ENCODE measurements at regions not wholly inside any gene's neighbourhood (a gene's known extent, or its start where the extent isn't known, plus 50 kb on each side); places are given as distances from the start of the nearest gene placed in this dataset.

DNA sequence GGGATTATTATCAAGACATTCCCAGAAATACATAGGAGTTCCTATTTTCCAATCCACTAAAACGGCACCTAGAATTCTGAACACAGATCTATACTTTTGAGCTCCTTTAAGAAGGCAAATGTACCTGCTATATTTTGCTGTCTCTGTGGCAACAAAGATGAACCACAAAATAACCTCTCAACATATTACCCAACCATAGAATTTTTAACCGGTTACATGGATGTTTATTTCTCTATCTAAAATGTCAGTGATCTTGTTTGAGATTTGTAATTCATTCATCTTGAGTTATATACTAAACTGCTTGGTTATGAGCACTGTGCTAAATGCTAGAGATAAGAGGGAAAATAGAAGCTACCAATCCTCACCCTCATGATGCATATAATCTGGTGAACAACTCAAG, 117.5 kb upstream of the HMGCLL1 start:
- H3K4me2 ChIP-seq (ENCODE audit: unreplicated experiment) = no peak overlapping the region
- WGBS, 2 experiments (ENCODE audit: low coverage in 1 of 2, low lambda C conversion rate in 2 of 2, missing lambda C conversion rate in 2 of 2) = 84 to 95% methylated on average over 2 of the region's 2 CpGs
- no peaks in the 10 kb centered on the region for H3K27me3 ChIP-seq (replicated peaks; ENCODE audit: insufficient read depth)

DNA sequence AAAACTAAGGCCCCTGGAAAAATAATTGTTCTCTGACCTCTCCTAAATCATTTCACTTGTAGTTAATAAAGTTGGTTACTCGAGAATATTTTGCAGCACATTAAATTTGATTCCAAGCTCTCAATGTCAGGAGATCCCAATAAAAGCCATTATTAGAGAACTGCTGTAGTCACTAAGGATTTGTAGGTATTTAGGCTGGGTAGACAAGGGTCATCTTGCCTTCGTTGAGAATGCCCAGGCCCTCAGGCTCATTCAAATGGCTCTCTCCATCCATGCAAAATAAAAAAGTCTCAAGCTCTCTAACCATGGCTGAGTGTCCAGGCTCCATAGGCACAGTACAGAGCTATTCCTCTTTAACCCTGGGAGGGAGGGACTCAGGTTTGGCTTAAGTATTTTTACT, 117.0 kb upstream of the HMGCLL1 start:
- Histone ChIP-seq H3K4me3 (no peak overlapping the region), H3K4me2 (ENCODE audit: unreplicated experiment) (no peak overlapping the region), H3K27me3 (replicated peaks; ENCODE audit: insufficient read depth) (no peaks in the 10 kb centered on the region), H3F3A (ENCODE audit: insufficient read depth) (no peaks in the 10 kb centered on the region), H3K36me3 (ENCODE audit: low read depth) (no peaks in the 10 kb centered on the region), H3K9me2 (ENCODE audit: insufficient read depth) (no peaks in the 10 kb centered on the region), H3K79me2 (ENCODE audit: insufficient read depth) (no peaks in the 10 kb centered on the region), H3K9ac (no peak overlapping the region), H3K9me3 (ENCODE audit: low read depth) (no peaks in the 10 kb centered on the region), H2AFZ (no peak overlapping the region), H4K20me1 (ENCODE audit: insufficient read depth) (no peaks in the 10 kb centered on the region), H3K4me1 (ENCODE audit: insufficient read depth) (no peaks in the 10 kb centered on the region), H3K27ac (no peak overlapping the region)
- no peak for TF ChIP-seq EZH2 (IDR thresholded peaks at IDR 0.05; ENCODE audit: insufficient read depth, poor library complexity, severe bottlenecking)
- TF ChIP-seq EZH2phosphoT487 (IDR thresholded peaks at IDR 0.05; ENCODE audit: insufficient read depth, low read depth) = no peak
- WGBS, 2 experiments (ENCODE audit: low coverage in 1 of 2, low lambda C conversion rate in 2 of 2, missing lambda C conversion rate in 2 of 2) = 31 to 52% methylated on average over 2 of the region's 2 CpGs
- in situ Hi-C loops (cut with MboI) = no loop called here
- DNase-seq = no peak

More for the DNA sequence above, 117.5 kb upstream of the HMGCLL1 start:
- Histone ChIP-seq H3K27ac (no peak overlapping the region), H3K79me2 (ENCODE audit: insufficient read depth) (no peaks in the 10 kb centered on the region), H3K4me3 (no peak overlapping the region), H4K20me1 (ENCODE audit: insufficient read depth) (no peaks in the 10 kb centered on the region), H3K4me1 (ENCODE audit: insufficient read depth) (no peaks in the 10 kb centered on the region), H3K36me3 (ENCODE audit: low read depth) (no peaks in the 10 kb centered on the region), H3K9me2 (ENCODE audit: insufficient read depth) (no peaks in the 10 kb centered on the region), H3K9ac (no peak overlapping the region), H3K9me3 (ENCODE audit: low read depth) (no peaks in the 10 kb centered on the region), H3F3A (ENCODE audit: insufficient read depth) (no peaks in the 10 kb centered on the region), H2AFZ (no peak overlapping the region)
- in situ Hi-C loops (cut with MboI) = no loop called here
- DNase-seq = no peak
- TF ChIP-seq EZH2 (IDR thresholded peaks at IDR 0.05; ENCODE audit: insufficient read depth, poor library complexity, severe bottlenecking) = no peak
- no peak for TF ChIP-seq EZH2phosphoT487 (IDR thresholded peaks at IDR 0.05; ENCODE audit: insufficient read depth, low read depth)

DNA sequence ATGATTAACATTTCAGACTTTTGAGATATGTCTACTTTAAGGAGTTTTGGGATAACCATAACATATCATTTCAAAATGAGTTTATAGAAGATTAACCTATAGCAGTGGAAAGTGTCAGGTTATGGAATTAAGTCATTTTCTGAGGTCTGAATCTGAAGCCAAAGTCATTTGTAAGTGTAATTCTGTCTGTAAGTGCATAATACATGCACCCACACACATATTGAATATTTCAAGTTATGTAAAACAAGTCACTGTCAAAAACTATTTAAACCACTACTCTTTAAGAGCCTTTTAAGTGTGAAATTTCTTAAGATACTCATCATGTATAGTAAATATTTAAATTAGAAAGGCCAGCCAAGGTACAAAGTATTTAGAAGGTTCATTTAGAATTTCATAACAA, 115.8 kb upstream of the HMGCLL1 start:
- in situ Hi-C loops (cut with MboI) = no loop called here
- Histone ChIP-seq H3K9me2 (ENCODE audit: insufficient read depth) (no peaks in the 10 kb centered on the region), H2AFZ (no peak overlapping the region), H3K79me2 (ENCODE audit: insufficient read depth) (no peaks in the 10 kb centered on the region), H3K9ac (no peak overlapping the region), H3F3A (ENCODE audit: insufficient read depth) (no peaks in the 10 kb centered on the region), H3K4me2 (ENCODE audit: unreplicated experiment) (no peak overlapping the region), H3K4me1 (ENCODE audit: insufficient read depth) (no peaks in the 10 kb centered on the region), H3K27ac (no peak overlapping the region), H3K4me3 (no peak overlapping the region), H4K20me1 (ENCODE audit: insufficient read depth) (no peaks in the 10 kb centered on the region), H3K27me3 (replicated peaks; ENCODE audit: insufficient read depth) (no peaks in the 10 kb centered on the region), H3K36me3 (ENCODE audit: low read depth) (no peaks in the 10 kb centered on the region), H3K9me3 (ENCODE audit: low read depth) (no peaks in the 10 kb centered on the region)
- DNase-seq = no peak
- no peak for TF ChIP-seq EZH2 (IDR thresholded peaks at IDR 0.05; ENCODE audit: insufficient read depth, poor library complexity, severe bottlenecking)
- no peak for TF ChIP-seq EZH2phosphoT487 (IDR thresholded peaks at IDR 0.05; ENCODE audit: insufficient read depth, low read depth)

DNA sequence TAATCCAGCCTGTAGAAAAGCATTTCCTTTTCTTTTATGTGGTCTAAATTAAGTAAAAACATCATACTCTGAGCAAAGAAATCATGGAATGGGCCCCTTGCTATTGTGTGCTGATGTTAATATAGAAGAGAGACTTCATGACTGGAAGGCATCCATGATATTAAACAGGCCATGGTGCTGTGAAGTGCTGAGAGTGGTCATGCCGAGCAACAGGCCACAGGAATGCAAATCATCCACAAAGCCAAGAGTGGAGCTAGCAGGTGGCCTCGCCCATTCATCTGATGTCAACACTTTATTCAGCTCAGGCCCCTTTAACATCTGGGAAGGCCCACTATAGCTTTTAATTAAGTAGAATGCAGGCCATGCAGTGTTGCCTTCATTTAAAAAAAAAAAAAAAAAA, 115.2 kb upstream of the HMGCLL1 start:
- in situ Hi-C loops (cut with MboI) = no loop called here

DNA sequence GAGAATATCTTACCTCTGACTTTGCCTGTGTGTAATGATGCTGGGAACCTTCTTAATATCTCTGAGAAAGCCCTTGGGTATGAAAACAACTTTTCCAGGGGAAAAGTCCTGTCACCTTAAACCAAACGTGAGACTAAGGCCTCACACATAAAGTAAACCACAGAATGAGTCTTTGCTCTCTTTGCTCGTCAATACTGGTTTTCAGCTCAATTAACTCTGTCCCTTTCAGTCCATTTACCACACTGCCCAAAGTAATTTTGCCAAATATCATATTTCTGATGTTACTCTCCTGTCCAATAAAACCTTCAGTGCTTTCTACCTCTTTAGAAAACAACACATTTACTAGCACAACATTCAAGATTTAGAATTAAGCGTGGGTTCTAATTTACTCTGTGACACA, 100.5 kb upstream of the HMGCLL1 start:
- no peaks in the 10 kb centered on the region for H3K27me3 ChIP-seq (replicated peaks; ENCODE audit: insufficient read depth)
- H3K79me2 ChIP-seq (ENCODE audit: insufficient read depth) = no peaks in the 10 kb centered on the region
- H3F3A ChIP-seq (ENCODE audit: insufficient read depth) = no peaks in the 10 kb centered on the region
- H3K4me3 ChIP-seq = no peak overlapping the region
- no peaks in the 10 kb centered on the region for H3K9me3 ChIP-seq (ENCODE audit: low read depth)
- no peaks in the 10 kb centered on the region for H3K36me3 ChIP-seq (ENCODE audit: low read depth)
- WGBS, 2 experiments (ENCODE audit: low coverage in 1 of 2, low lambda C conversion rate in 2 of 2, missing lambda C conversion rate in 2 of 2) = 65 to 67% methylated on average over 3 of the region's 3 CpGs
- no peak overlapping the region for H3K4me2 ChIP-seq (ENCODE audit: unreplicated experiment)
- no peaks in the 10 kb centered on the region for H4K20me1 ChIP-seq (ENCODE audit: insufficient read depth)
- H3K27ac ChIP-seq = no peak overlapping the region
- H3K9me2 ChIP-seq (ENCODE audit: insufficient read depth) = no peaks in the 10 kb centered on the region
- in situ Hi-C loops (cut with MboI) = no loop called here
- H3K9ac ChIP-seq = no peak overlapping the region
- no peak for TF ChIP-seq EZH2phosphoT487 (IDR thresholded peaks at IDR 0.05; ENCODE audit: insufficient read depth, low read depth)
- no peak for TF ChIP-seq EZH2 (IDR thresholded peaks at IDR 0.05; ENCODE audit: insufficient read depth, poor library complexity, severe bottlenecking)
- no peak overlapping the region for H2AFZ ChIP-seq
- DNase-seq = no peak
- H3K4me1 ChIP-seq (ENCODE audit: insufficient read depth) = no peaks in the 10 kb centered on the region

More for the DNA sequence above, 115.2 kb upstream of the HMGCLL1 start:
- 39 to 43% methylated on average over 2 of the region's 2 CpGs for WGBS, 2 experiments (ENCODE audit: low coverage in 1 of 2, low lambda C conversion rate in 2 of 2, missing lambda C conversion rate in 2 of 2)
- Histone ChIP-seq H4K20me1 (ENCODE audit: insufficient read depth) (no peaks in the 10 kb centered on the region), H3K27me3 (replicated peaks; ENCODE audit: insufficient read depth) (no peaks in the 10 kb centered on the region), H3K9ac (no peak overlapping the region), H3K36me3 (ENCODE audit: low read depth) (no peaks in the 10 kb centered on the region), H3K4me2 (ENCODE audit: unreplicated experiment) (no peak overlapping the region), H3K27ac (no peak overlapping the region), H3K4me1 (ENCODE audit: insufficient read depth) (no peaks in the 10 kb centered on the region), H3K9me3 (ENCODE audit: low read depth) (no peaks in the 10 kb centered on the region), H2AFZ (no peak overlapping the region), H3K4me3 (no peak overlapping the region), H3K79me2 (ENCODE audit: insufficient read depth) (no peaks in the 10 kb centered on the region), H3F3A (ENCODE audit: insufficient read depth) (no peaks in the 10 kb centered on the region), H3K9me2 (ENCODE audit: insufficient read depth) (no peaks in the 10 kb centered on the region)
- no peak for TF ChIP-seq EZH2 (IDR thresholded peaks at IDR 0.05; ENCODE audit: insufficient read depth, poor library complexity, severe bottlenecking)
- no peak for TF ChIP-seq EZH2phosphoT487 (IDR thresholded peaks at IDR 0.05; ENCODE audit: insufficient read depth, low read depth)
- peak; percentile 39 for DNase-seq
